GM23338 (cell line): ENCODE measurements at regions not wholly inside any gene's neighbourhood (a gene's known extent, or its start where the extent isn't known, plus 50 kb on each side); places are given as distances from the start of the nearest gene placed in this dataset.
A peak's percentile ranks its signal among the peaks of the same experiment; 100 is the strongest.

Experiments
- ATAC-seq: fragments of 200-7000 bp; cut with Tn5 transposase; 3 replicates; pipeline ENCODE4 v1.9.1; 2020
- DNase-seq: peaks from one replicate; pipeline ENCODE4 v3.0.0-alpha.2; 2015; ENCODE audit warnings: low spot score
- H2AFZ ChIP-seq: fragments of 200-600 bp; sonication (generic); 2 replicates; pipeline ENCODE4 v1.8.0; 2016; ENCODE audit warnings: antibody characterized with exemption, mild to moderate bottlenecking, moderate library complexity
- H3F3A ChIP-seq: fragments of 200-600 bp; sonication (generic); replicated peaks from 2 replicates; pipeline ENCODE4 v1.8.0; 2017; ENCODE audit warnings: antibody characterized with exemption, mixed run types, low read depth
- H3K27ac ChIP-seq: fragments of 200-600 bp; sonication (generic); 2 replicates; pipeline ENCODE4 v1.6.1; 2016; ENCODE audit warnings: low read depth
- H3K27me3 ChIP-seq: fragments of 200-600 bp; sonication (generic); 2 replicates; pipeline ENCODE4 v1.8.0; 2016; ENCODE audit warnings: mild to moderate bottlenecking, mixed run types, moderate library complexity; ENCODE audit not compliant: insufficient read depth
- H3K36me3 ChIP-seq: fragments of 200-600 bp; sonication (generic); 2 replicates; pipeline ENCODE4 v1.8.0; 2016; ENCODE audit warnings: mild to moderate bottlenecking; ENCODE audit not compliant: insufficient read depth
- H3K4me1 ChIP-seq: fragments of 200-600 bp; sonication (generic); 2 replicates; pipeline ENCODE4 v1.8.0; 2016; ENCODE audit warnings: mild to moderate bottlenecking, moderate library complexity; ENCODE audit not compliant: insufficient read depth
- H3K4me2 ChIP-seq: fragments of 200-600 bp; sonication (generic); 2 replicates; pipeline ENCODE4 v1.7.1; 2017; ENCODE audit warnings: mixed run types
- H3K4me3 ChIP-seq: fragments of 200-600 bp; sonication (generic); 2 replicates; pipeline ENCODE4 v1.6.1; 2016; ENCODE audit warnings: mixed run types
- H3K79me2 ChIP-seq: fragments of 200-600 bp; sonication (generic); replicated peaks from 2 replicates; pipeline ENCODE4 v1.8.0; 2017; ENCODE audit warnings: mild to moderate bottlenecking; ENCODE audit not compliant: insufficient read depth
- H3K9me2 ChIP-seq: fragments of 200-600 bp; sonication (generic); 2 replicates; pipeline ENCODE4 v1.8.0; 2017; ENCODE audit not compliant: insufficient read depth
- H4K20me1 ChIP-seq: fragments of 200-600 bp; sonication (generic); replicated peaks from 2 replicates; pipeline ENCODE4 v1.8.0; 2017; ENCODE audit warnings: mild to moderate bottlenecking; ENCODE audit not compliant: insufficient read depth
- H3K27ac Mint-ChIP-seq: 2 replicates; pipeline ENCODE4 v1.8.0; 2020; ENCODE audit warnings: inconsistent platforms, mild to moderate bottlenecking, moderate library complexity, mixed read lengths
- H3K27me3 Mint-ChIP-seq: 3 replicates; pipeline ENCODE4 v1.8.0; 2022; ENCODE audit warnings: low read depth, mild to moderate bottlenecking, moderate library complexity, mixed read lengths, inconsistent platforms; ENCODE audit not compliant: insufficient read depth, poor library complexity
- H3K36me3 Mint-ChIP-seq: 3 replicates; pipeline ENCODE4 v1.8.0; 2021; ENCODE audit warnings: low read depth, mild to moderate bottlenecking, inconsistent platforms, moderate library complexity, mixed read lengths
- H3K4me1 Mint-ChIP-seq: 3 replicates; pipeline ENCODE4 v1.8.0; 2020; ENCODE audit warnings: mild to moderate bottlenecking, inconsistent platforms, mixed read lengths
- H3K4me3 Mint-ChIP-seq: 3 replicates; pipeline ENCODE4 v1.8.0; 2021; ENCODE audit warnings: moderate library complexity, mild to moderate bottlenecking, inconsistent platforms, mixed read lengths
- H3K9me3 Mint-ChIP-seq: 3 replicates; pipeline ENCODE4 v1.8.0; 2020; ENCODE audit warnings: moderate library complexity, mild to moderate bottlenecking, inconsistent platforms, mixed read lengths
- CREB1 ChIP-seq: fragments of 250-450 bp; sonication (Bioruptor Pico); IDR thresholded peaks from 2 replicates; pipeline ENCODE4 v1.5.0; 2020; ENCODE audit warnings: low read depth, mild to moderate bottlenecking, moderate library complexity
- EZH2 ChIP-seq: fragments of 200-600 bp; sonication (generic); IDR thresholded peaks from one replicate; pipeline ENCODE4 v1.8.0; 2017; ENCODE audit warnings: antibody characterized with exemption, mild to moderate bottlenecking, low read depth; ENCODE audit not compliant: unreplicated experiment
- EZH2phosphoT487 ChIP-seq: fragments of 200-600 bp; sonication (generic); IDR thresholded peaks from one replicate; pipeline ENCODE4 v1.8.1; 2018; ENCODE audit warnings: antibody characterized with exemption; ENCODE audit not compliant: unreplicated experiment
- NANOG ChIP-seq: IDR thresholded peaks from 2 replicates; pipeline ENCODE4 v1.6.1; 2016; ENCODE audit warnings: antibody characterized with exemption, borderline replicate concordance
- POLR2AphosphoS5 ChIP-seq: IDR thresholded peaks from 2 replicates; pipeline ENCODE4 v1.6.1; 2016; ENCODE audit warnings: antibody characterized with exemption, low read depth
- STAT1 ChIP-seq: IDR thresholded peaks from one replicate; pipeline ENCODE4 v1.6.1; 2016; ENCODE audit warnings: antibody characterized with exemption; ENCODE audit not compliant: unreplicated experiment
- ZNF114 ChIP-seq: fragments of 250-450 bp; sonication (Bioruptor Pico); IDR thresholded peaks from 2 replicates; pipeline ENCODE4 v1.5.0; 2020; ENCODE audit warnings: mild to moderate bottlenecking, moderate library complexity
- ZNF331 ChIP-seq: fragments of 250-450 bp; sonication (Bioruptor Pico); IDR thresholded peaks from 2 replicates; pipeline ENCODE4 v1.5.0; 2020; ENCODE audit warnings: low read depth, mild to moderate bottlenecking, moderate library complexity
- TF ChIP-seq, protein P1 (sequence below), 2 experiments: fragments of 200-600 bp in 1 of 2; sonication (generic) in 1 of 2; conservative IDR thresholded peaks; 2 replicates each; pipeline versions ENCODE4 v1.5.1 to v1.6.1; 2016 to 2017; ENCODE audit warnings: antibody characterized with exemption in 2 of 2, low read depth in 2 of 2, mild to moderate bottlenecking in 2 of 2, moderate library complexity in 1 of 2
- TF ChIP-seq, protein P2 (sequence below): IDR thresholded peaks from one replicate; pipeline ENCODE4 v1.6.1; 2018; ENCODE audit warnings: antibody characterized with exemption; ENCODE audit not compliant: unreplicated experiment

DNA sequence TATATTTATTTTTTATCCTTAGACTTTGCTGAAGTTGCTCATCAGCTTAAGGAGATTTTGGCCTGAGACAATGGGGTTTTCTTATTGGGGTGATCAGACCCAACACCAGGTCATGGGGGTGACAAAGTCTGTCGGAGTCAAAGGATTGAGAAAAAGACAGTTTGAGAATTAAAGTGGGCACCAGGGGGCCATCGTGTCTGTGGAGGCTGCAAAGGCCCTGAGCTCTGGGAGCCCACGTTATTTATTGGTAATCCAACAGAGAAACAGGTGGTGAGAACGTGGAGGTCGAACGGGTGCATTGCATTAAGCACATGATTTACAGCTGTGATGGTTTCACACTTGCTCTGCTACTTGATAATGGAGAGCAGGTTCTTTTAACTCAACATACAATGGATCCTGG, 102.5 kb upstream of the CDH10 start:
- no peak overlapping the region for H3K4me3 Mint-ChIP-seq
- Histone ChIP-seq H3K36me3 (no peaks in the 10 kb centered on the region), H3K4me2 (no peak overlapping the region), H4K20me1 (no peaks in the 10 kb centered on the region), H3K27ac (no peak overlapping the region), H3K9me2 (no peaks in the 10 kb centered on the region), H2AFZ (no peak overlapping the region), H3K27me3 (no peaks in the 10 kb centered on the region), H3F3A (no peaks in the 10 kb centered on the region), H3K79me2 (no peaks in the 10 kb centered on the region), H3K4me3 (no peak overlapping the region), H3K4me1 (no peaks in the 10 kb centered on the region)
- TF ChIP-seq EZH2, result no peak
- TF ChIP-seq, protein P1, sequence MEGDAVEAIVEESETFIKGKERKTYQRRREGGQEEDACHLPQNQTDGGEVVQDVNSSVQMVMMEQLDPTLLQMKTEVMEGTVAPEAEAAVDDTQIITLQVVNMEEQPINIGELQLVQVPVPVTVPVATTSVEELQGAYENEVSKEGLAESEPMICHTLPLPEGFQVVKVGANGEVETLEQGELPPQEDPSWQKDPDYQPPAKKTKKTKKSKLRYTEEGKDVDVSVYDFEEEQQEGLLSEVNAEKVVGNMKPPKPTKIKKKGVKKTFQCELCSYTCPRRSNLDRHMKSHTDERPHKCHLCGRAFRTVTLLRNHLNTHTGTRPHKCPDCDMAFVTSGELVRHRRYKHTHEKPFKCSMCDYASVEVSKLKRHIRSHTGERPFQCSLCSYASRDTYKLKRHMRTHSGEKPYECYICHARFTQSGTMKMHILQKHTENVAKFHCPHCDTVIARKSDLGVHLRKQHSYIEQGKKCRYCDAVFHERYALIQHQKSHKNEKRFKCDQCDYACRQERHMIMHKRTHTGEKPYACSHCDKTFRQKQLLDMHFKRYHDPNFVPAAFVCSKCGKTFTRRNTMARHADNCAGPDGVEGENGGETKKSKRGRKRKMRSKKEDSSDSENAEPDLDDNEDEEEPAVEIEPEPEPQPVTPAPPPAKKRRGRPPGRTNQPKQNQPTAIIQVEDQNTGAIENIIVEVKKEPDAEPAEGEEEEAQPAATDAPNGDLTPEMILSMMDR (conservative IDR thresholded peaks at IDR 0.05; ENCODE audit: low read depth in 2 of 2), result 0 out of 4 replicates have a peak, but pooled peaks have one; percentile 14 to 30
- H3K27ac Mint-ChIP-seq, result no peak overlapping the region
- H3K36me3 Mint-ChIP-seq, result no peaks in the 10 kb centered on the region
- no peak for ATAC-seq
- no peak for DNase-seq
- H3K4me1 Mint-ChIP-seq, result no peaks in the 10 kb centered on the region
- no peaks in the 10 kb centered on the region; the same call in 2 of the 3 replicates for H3K9me3 Mint-ChIP-seq
- no peaks in the 10 kb centered on the region for H3K27me3 Mint-ChIP-seq

DNA sequence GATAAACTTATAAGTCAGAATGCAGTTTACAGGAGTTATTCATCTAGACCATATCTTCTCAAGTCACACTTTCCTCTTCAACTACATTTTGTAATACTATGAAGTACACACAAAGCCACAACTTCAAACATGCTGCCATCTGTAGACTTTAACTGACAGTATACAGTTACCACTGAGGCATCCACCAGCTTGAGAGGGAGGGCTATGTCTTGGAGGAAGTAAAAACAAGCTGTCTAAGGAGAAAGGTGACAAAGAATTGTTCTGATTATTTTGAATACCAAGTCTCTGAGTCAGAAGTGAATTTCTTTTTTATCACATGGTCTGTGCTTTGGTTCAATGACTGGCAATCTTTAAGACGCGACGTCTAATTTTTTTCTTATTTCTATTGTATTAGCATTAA, 97.6 kb upstream of the CDH10 start:
- TF ChIP-seq CREB1 (CRISPR knock-in tag) (no peak), STAT1 (no peak), ZNF331 (CRISPR knock-in tag) (no peak), POLR2AphosphoS5 (no peak), EZH2 (no peak), ZNF114 (CRISPR knock-in tag) (no peak), NANOG (no peak), EZH2phosphoT487 (no peak)
- TF ChIP-seq, protein P2, sequence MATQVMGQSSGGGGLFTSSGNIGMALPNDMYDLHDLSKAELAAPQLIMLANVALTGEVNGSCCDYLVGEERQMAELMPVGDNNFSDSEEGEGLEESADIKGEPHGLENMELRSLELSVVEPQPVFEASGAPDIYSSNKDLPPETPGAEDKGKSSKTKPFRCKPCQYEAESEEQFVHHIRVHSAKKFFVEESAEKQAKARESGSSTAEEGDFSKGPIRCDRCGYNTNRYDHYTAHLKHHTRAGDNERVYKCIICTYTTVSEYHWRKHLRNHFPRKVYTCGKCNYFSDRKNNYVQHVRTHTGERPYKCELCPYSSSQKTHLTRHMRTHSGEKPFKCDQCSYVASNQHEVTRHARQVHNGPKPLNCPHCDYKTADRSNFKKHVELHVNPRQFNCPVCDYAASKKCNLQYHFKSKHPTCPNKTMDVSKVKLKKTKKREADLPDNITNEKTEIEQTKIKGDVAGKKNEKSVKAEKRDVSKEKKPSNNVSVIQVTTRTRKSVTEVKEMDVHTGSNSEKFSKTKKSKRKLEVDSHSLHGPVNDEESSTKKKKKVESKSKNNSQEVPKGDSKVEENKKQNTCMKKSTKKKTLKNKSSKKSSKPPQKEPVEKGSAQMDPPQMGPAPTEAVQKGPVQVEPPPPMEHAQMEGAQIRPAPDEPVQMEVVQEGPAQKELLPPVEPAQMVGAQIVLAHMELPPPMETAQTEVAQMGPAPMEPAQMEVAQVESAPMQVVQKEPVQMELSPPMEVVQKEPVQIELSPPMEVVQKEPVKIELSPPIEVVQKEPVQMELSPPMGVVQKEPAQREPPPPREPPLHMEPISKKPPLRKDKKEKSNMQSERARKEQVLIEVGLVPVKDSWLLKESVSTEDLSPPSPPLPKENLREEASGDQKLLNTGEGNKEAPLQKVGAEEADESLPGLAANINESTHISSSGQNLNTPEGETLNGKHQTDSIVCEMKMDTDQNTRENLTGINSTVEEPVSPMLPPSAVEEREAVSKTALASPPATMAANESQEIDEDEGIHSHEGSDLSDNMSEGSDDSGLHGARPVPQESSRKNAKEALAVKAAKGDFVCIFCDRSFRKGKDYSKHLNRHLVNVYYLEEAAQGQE, result no peak
- Mint-ChIP-seq H3K27ac (no peak overlapping the region), H3K9me3 (no peaks in the 10 kb centered on the region; the same call in 2 of the 3 replicates), H3K4me3 (no peak overlapping the region), H3K4me1 (no peaks in the 10 kb centered on the region), H3K27me3 (no peaks in the 10 kb centered on the region), H3K36me3 (no peaks in the 10 kb centered on the region)
- no peaks in the 10 kb centered on the region for H3K79me2 ChIP-seq
- H3K4me3 ChIP-seq, result no peak overlapping the region
- H3K4me2 ChIP-seq, result no peak overlapping the region
- no peaks in the 10 kb centered on the region for H4K20me1 ChIP-seq
- no peaks in the 10 kb centered on the region for H3K27me3 ChIP-seq
- H3F3A ChIP-seq, result no peaks in the 10 kb centered on the region
- no peak overlapping the region for H3K27ac ChIP-seq
- DNase-seq (no peak), ATAC-seq (no peak)
- no peaks in the 10 kb centered on the region for H3K4me1 ChIP-seq
- H2AFZ ChIP-seq, result no peak overlapping the region
- no peaks in the 10 kb centered on the region for H3K9me2 ChIP-seq
- no peaks in the 10 kb centered on the region for H3K36me3 ChIP-seq
